HFFc6 (cell line): ENCODE measurements at regions not wholly inside any gene's neighbourhood (a gene's known extent, or its start where the extent isn't known, plus 50 kb on each side); places are given as distances from the start of the nearest gene placed in this dataset.

ENCODE experiments used
- DNase-seq: peaks from one replicate; pipeline ENCODE4 v3.0.0-alpha.2; 2018
- H3K27ac Mint-ChIP-seq: 2 replicates; pipeline ENCODE4 v1.8.0; 2020; ENCODE audit warnings: mild to moderate bottlenecking, mixed read lengths
- H3K27me3 Mint-ChIP-seq: 2 replicates; pipeline ENCODE4 v1.8.0; 2021; ENCODE audit warnings: mild to moderate bottlenecking, moderate library complexity, mixed read lengths; ENCODE audit not compliant: insufficient read depth
- H3K36me3 Mint-ChIP-seq: 2 replicates; pipeline ENCODE4 v1.8.0; 2021; ENCODE audit warnings: low read depth, mixed read lengths
- H3K4me1 Mint-ChIP-seq: 2 replicates; pipeline ENCODE4 v1.8.0; 2020; ENCODE audit warnings: low read depth, mixed read lengths
- H3K4me3 Mint-ChIP-seq: 2 replicates; pipeline ENCODE4 v1.8.0; 2020; ENCODE audit warnings: mild to moderate bottlenecking, moderate library complexity, mixed read lengths
- H3K9me3 Mint-ChIP-seq: 2 replicates; pipeline ENCODE4 v1.8.0; 2020; ENCODE audit warnings: mild to moderate bottlenecking, mixed read lengths
- TF ChIP-seq, protein P1 (sequence below): fragments of 200-600 bp; sonication (generic); IDR thresholded peaks from 2 replicates; pipeline ENCODE4 v1.5.0; 2021; ENCODE audit warnings: antibody characterized with exemption, mild to moderate bottlenecking

DNA sequence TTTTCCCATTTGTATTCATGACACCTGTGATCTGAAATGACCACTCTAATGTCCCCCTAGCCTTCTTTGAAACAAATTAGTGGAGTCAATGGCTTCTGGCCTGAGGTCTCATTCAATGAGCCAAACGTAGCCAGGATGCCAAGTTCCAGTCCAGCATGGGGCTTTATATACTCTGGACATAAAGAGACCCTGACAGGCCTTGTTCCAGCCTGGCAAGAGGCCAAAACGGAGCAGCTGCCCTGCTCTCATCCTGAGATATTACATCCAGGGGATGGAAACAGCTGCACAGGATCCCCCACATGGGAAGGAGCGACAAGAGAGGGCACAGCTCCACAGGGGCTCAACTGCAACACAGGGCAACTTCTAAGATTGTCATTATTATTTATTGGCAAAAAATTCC, 437.8 kb downstream of the CDH26 start:
- no peak for DNase-seq
- Mint-ChIP-seq H3K4me1 (no peaks in the 10 kb centered on the region), H3K27ac (no peak overlapping the region), H3K27me3 (peaks cover 2% of the 10 kb centered on the region; the same call in 1 of the 2 replicates), H3K9me3 (peaks cover 37% of the 10 kb centered on the region), H3K4me3 (no peak overlapping the region), H3K36me3 (no peaks in the 10 kb centered on the region)
- TF ChIP-seq, protein P1, sequence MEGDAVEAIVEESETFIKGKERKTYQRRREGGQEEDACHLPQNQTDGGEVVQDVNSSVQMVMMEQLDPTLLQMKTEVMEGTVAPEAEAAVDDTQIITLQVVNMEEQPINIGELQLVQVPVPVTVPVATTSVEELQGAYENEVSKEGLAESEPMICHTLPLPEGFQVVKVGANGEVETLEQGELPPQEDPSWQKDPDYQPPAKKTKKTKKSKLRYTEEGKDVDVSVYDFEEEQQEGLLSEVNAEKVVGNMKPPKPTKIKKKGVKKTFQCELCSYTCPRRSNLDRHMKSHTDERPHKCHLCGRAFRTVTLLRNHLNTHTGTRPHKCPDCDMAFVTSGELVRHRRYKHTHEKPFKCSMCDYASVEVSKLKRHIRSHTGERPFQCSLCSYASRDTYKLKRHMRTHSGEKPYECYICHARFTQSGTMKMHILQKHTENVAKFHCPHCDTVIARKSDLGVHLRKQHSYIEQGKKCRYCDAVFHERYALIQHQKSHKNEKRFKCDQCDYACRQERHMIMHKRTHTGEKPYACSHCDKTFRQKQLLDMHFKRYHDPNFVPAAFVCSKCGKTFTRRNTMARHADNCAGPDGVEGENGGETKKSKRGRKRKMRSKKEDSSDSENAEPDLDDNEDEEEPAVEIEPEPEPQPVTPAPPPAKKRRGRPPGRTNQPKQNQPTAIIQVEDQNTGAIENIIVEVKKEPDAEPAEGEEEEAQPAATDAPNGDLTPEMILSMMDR: no peak

DNA sequence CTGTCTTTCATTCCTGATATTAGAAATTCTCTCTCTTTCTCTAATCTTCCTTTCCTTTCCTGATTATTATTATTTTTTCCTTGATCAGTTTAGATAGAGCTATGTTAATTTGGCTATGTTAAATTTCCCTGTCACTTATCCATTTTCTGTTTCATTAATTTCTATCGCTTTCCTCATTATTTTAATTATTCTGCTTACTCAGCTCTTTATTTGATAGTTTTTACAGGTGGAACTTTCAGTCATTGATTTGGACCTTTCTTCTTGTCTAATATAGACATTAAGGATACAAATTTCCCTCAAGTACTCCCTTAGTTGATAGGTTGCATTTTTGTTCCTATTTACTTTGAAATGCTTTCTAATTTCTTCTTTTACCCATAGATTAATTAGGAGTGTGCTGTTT, 442.3 kb downstream of the CDH26 start:
- Mint-ChIP-seq H3K36me3 (no peaks in the 10 kb centered on the region), H3K9me3 (peaks cover 34% of the 10 kb centered on the region), H3K4me3 (no peak overlapping the region), H3K27me3 (peaks cover 2% of the 10 kb centered on the region; the same call in 1 of the 2 replicates), H3K27ac (no peak overlapping the region), H3K4me1 (no peaks in the 10 kb centered on the region)
- DNase-seq: no peak
- TF ChIP-seq, protein P1: no peak

DNA sequence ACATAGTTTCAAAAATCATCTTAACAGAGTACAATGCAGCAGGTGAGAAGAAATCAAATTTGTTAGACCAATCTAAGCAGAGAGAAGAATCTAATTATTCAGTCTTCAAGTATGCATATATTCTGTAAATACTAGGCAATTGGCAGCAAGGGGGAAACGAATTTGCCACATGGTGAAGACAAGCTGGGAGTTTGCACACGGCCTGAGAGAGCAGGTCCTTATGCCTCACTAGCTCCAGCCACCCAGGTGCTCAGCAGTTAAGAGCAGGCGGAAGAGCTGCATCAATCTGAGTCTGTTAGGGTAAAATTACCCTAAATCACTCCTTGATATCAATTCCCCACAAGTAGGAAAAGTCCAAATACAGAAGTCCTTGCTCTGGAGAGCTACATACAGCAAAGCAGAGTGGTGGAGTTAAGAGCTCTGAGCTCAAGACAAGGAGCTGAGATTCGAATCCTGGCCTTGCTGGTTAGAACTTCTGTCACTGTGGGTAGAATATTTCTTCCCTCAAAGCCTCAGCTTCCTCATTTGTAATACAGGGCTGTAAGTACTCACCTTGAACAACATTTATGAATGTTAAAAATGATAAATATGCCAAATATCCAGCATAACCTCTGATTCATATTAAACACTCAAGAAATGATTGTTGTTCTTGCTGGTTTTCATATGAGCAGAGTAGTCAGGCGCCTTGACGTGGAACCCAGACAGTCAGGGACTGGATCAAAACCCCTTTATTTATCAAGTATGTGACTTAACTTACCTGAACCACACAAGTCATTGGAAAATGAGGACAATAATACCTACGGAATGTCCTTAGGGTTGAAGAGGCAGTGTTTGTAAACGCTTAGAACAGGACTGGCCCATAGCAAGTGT, 444.2 kb downstream of the CDH26 start:
- peaks cover 34% of the 10 kb centered on the region for H3K9me3 Mint-ChIP-seq
- H3K4me3 Mint-ChIP-seq: no peak overlapping the region
- DNase-seq: no peak
- no peaks in the 10 kb centered on the region for H3K4me1 Mint-ChIP-seq
- peaks cover 2% of the 10 kb centered on the region; the same call in 1 of the 2 replicates for H3K27me3 Mint-ChIP-seq
- TF ChIP-seq, protein P1: no peak
- no peaks in the 10 kb centered on the region; the same call in 1 of the 2 replicates for H3K36me3 Mint-ChIP-seq
- no peak overlapping the region for H3K27ac Mint-ChIP-seq

DNA sequence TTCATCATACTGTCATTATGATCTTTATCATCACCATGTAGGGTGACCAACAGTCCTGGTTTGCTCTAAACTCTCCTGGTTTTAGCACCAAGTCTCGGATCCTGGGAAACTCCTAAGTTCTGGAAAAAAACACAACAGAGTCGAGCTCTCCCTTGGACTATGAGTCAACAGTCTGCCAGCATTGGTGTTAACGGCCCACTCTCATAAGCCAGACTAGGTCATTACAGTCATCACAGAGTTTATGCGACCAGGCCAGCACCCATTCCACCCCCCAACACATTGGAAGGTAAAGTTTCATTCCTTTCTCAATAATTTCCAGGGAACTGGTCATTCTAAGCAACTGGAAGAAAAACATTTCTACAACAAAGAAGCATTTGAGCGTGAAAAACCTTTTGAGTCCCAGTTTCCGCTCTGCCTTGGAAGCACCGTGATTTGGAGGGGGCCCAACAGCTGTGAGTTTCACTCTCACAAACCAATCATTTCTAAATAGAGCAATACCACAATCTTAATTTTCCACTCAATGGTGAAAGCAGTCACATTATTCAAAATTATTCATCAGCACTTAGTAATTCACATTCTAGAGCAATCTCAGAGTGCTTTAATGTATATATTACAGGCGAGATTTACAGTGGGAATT, 445.0 kb downstream of the CDH26 start:
- H3K36me3 Mint-ChIP-seq: no peaks in the 10 kb centered on the region; the same call in 1 of the 2 replicates
- TF ChIP-seq, protein P1: no peak
- H3K9me3 Mint-ChIP-seq: peaks cover 32% of the 10 kb centered on the region
- no peaks in the 10 kb centered on the region for H3K4me1 Mint-ChIP-seq
- H3K27me3 Mint-ChIP-seq: peaks cover 2% of the 10 kb centered on the region; the same call in 1 of the 2 replicates
- H3K4me3 Mint-ChIP-seq: no peak overlapping the region
- H3K27ac Mint-ChIP-seq: no peak overlapping the region
- no peak for DNase-seq

DNA sequence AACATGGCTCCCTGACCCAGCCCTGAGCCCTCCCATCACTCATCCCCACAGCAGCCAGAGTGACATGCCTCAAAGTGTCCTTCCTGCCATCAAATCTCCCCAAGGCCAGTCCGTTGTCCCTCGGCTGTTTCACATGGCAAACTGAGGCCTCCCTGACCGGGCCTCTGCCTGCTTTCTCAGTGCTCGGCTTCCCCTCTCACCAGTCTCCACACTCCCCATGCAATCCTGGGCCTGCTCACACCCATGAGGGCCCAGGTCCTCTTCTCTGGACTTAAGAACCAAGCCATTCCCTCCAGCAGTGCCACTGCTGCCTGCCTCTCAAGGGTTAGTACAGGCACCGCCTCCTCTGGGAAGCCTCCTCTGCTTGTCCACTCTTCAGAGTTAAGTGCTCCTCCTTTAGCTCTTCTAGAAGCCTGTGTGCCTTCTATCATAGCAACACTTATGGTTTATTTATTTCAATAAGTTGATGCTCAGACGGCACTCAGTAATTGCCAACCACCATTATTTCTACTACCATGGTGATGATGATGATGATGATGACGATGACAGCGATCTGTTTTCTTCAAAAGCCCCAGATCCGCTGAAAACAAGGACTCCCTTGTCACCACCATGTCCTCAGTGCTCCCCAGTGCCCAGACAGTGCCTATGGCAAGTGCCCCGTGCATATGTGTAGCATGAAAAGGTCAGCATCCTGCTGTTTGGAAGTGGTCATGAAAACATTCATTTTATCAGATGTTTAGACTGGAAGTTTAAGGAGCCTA, 449.0 kb downstream of the CDH26 start:
- DNase-seq: no peak
- Mint-ChIP-seq H3K27ac (no peak overlapping the region), H3K27me3 (no peaks in the 10 kb centered on the region), H3K9me3 (peaks cover 42% of the 10 kb centered on the region), H3K4me3 (no peak overlapping the region), H3K4me1 (no peaks in the 10 kb centered on the region), H3K36me3 (no peaks in the 10 kb centered on the region; the same call in 1 of the 2 replicates)
- TF ChIP-seq, protein P1: no peak
